Esophagus muscularis mucosa (tissue), 4 donors: ENCODE measurements at regions not wholly inside any gene's neighbourhood (a gene's known extent, or its start where the extent isn't known, plus 50 kb on each side); places are given as distances from the start of the nearest gene placed in this dataset.

Experiments used
- EP300 ChIP-seq: sonication (generic); formaldehyde crosslinking; IDR thresholded peaks from one replicate; pipeline ENCODE4 v1.6.1; 2017; ENCODE audit warnings: antibody characterized with exemption
- POLR2A ChIP-seq: fragments of 450-650 bp; IDR thresholded peaks from one replicate; pipeline ENCODE4 v1.6.1; 2017; ENCODE audit warnings: antibody characterized with exemption, moderate library complexity, mild to moderate bottlenecking, low read depth
- POLR2AphosphoS5 ChIP-seq, 2 donors: sonication (generic); formaldehyde crosslinking; IDR thresholded peaks; one replicate each; pipeline ENCODE4 v1.6.1; 2017; ENCODE audit warnings: antibody characterized with exemption in 2 of 2
- TF ChIP-seq, protein P1 (sequence below), 3 experiments: fragments of 200-600 bp in 2 of 3; fragments of 450-650 bp in 1 of 3; sonication (generic) in 2 of 3; IDR thresholded peaks; one replicate each; pipeline ENCODE4 v1.5.1; 2017 to 2019; ENCODE audit warnings: antibody characterized with exemption in 3 of 3, mild to moderate bottlenecking in 2 of 3, moderate library complexity in 1 of 3

DNA sequence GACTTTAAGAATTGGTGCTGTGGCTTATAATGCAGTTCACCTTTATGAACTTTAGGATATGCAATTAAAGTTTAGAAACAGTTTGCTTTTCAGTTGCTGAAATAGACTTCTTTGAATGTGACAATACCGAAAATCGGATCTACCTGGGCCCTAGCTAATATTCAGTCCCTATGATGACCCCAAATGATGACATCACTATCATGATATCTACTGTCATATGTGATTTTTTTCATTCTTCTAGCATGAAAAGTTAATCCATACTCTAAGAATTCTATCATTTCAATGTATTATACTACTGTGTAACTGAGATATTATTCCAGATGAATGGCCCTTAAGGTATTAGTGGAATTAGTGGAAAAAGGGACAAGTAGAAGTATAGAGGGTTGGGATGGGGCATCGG lies 487.2 kb upstream of the TUSC1 start:
- TF ChIP-seq, protein P1, sequence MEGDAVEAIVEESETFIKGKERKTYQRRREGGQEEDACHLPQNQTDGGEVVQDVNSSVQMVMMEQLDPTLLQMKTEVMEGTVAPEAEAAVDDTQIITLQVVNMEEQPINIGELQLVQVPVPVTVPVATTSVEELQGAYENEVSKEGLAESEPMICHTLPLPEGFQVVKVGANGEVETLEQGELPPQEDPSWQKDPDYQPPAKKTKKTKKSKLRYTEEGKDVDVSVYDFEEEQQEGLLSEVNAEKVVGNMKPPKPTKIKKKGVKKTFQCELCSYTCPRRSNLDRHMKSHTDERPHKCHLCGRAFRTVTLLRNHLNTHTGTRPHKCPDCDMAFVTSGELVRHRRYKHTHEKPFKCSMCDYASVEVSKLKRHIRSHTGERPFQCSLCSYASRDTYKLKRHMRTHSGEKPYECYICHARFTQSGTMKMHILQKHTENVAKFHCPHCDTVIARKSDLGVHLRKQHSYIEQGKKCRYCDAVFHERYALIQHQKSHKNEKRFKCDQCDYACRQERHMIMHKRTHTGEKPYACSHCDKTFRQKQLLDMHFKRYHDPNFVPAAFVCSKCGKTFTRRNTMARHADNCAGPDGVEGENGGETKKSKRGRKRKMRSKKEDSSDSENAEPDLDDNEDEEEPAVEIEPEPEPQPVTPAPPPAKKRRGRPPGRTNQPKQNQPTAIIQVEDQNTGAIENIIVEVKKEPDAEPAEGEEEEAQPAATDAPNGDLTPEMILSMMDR (IDR thresholded peaks at IDR 0.05) = no peak
- TF ChIP-seq POLR2AphosphoS5 (IDR thresholded peaks at IDR 0.05) (no peak), EP300 (no peak), POLR2A (no peak)
